ENCODE measurements at regions not wholly inside any gene's neighbourhood (a gene's known extent, or its start where the extent isn't known, plus 50 kb on each side); places are given as distances from the start of the nearest gene placed in this dataset.

- H3K27me3 Mint-ChIP-seq: no peaks in the 10 kb centered on the region
- ChIA-PET CTCF (no interaction called here), POLR2A (no interaction called here)
- no peaks in the 10 kb centered on the region for H3K9me3 Mint-ChIP-seq
- intact Hi-C loops (cut with micrococcal nuclease): no loop called here
- no peak overlapping the region for H3K4me3 Mint-ChIP-seq
- H3K36me3 Mint-ChIP-seq (ENCODE audit: low read depth): no peaks in the 10 kb centered on the region
- ATAC-seq (ENCODE audit: low read depth) (no peak), DNase-seq (no peak)
- no peak overlapping the region for H3K27ac Mint-ChIP-seq
- H3K4me1 Mint-ChIP-seq: no peaks in the 10 kb centered on the region
- TF ChIP-seq CTCF (IDR thresholded peaks at IDR 0.05): no peak
Measured at GRCh38 chr16:63283721-63284120, 1247.5 kb upstream of the CDH8 start.

GRCh38 chr16:63244631-63245030 lies 1208.4 kb upstream of the CDH8 start:
- DNase-seq: no peak
- Mint-ChIP-seq H3K9me3 (peaks cover 2% of the 10 kb centered on the region), H3K36me3 (ENCODE audit: low read depth) (no peaks in the 10 kb centered on the region), H3K27me3 (no peaks in the 10 kb centered on the region), H3K4me3 (no peak overlapping the region), H3K27ac (no peak overlapping the region), H3K4me1 (no peaks in the 10 kb centered on the region)
- intact Hi-C loops (cut with micrococcal nuclease): no loop called here
- no peak for ATAC-seq (ENCODE audit: low read depth)
- CTCF ChIA-PET: no interaction called here
- no peak for TF ChIP-seq CTCF (IDR thresholded peaks at IDR 0.05)
- POLR2A ChIA-PET: no interaction called here

GRCh38 chr16:63241497-63242028 lies 1205.3 kb upstream of the CDH8 start:
- DNase-seq (no peak), ATAC-seq (ENCODE audit: low read depth) (no peak)
- TF ChIP-seq CTCF (IDR thresholded peaks at IDR 0.05): no peak
- Mint-ChIP-seq H3K9me3 (peaks cover 8% of the 10 kb centered on the region), H3K4me3 (no peak overlapping the region), H3K4me1 (no peaks in the 10 kb centered on the region), H3K36me3 (ENCODE audit: low read depth) (no peaks in the 10 kb centered on the region), H3K27me3 (no peaks in the 10 kb centered on the region), H3K27ac (no peak overlapping the region)
- POLR2A ChIA-PET: no interaction called here
- CTCF ChIA-PET: no interaction called here
- intact Hi-C loops (cut with micrococcal nuclease): no loop called here

GRCh38 chr16:63239065-63239570 lies 1202.9 kb upstream of the CDH8 start:
- ATAC-seq (ENCODE audit: low read depth) (no peak), DNase-seq (no peak)
- intact Hi-C loops (cut with micrococcal nuclease): no loop called here
- peaks cover 14% of the 10 kb centered on the region for H3K9me3 Mint-ChIP-seq
- no peaks in the 10 kb centered on the region for H3K4me1 Mint-ChIP-seq
- H3K36me3 Mint-ChIP-seq (ENCODE audit: low read depth): no peaks in the 10 kb centered on the region
- ChIA-PET CTCF (no interaction called here), POLR2A (no interaction called here)
- H3K4me3 Mint-ChIP-seq: no peak overlapping the region
- no peaks in the 10 kb centered on the region for H3K27me3 Mint-ChIP-seq
- no peak for TF ChIP-seq CTCF (IDR thresholded peaks at IDR 0.05)
- no peak overlapping the region for H3K27ac Mint-ChIP-seq

- no peak for ATAC-seq (ENCODE audit: low read depth)
- Mint-ChIP-seq H3K4me3 (no peak overlapping the region), H3K27ac (no peak overlapping the region), H3K36me3 (ENCODE audit: low read depth) (no peaks in the 10 kb centered on the region), H3K27me3 (no peaks in the 10 kb centered on the region), H3K4me1 (no peaks in the 10 kb centered on the region), H3K9me3 (peaks cover 14% of the 10 kb centered on the region)
- TF ChIP-seq CTCF (IDR thresholded peaks at IDR 0.05): no peak
- intact Hi-C loops (cut with micrococcal nuclease): no loop called here
- CTCF ChIA-PET: no interaction called here
- POLR2A ChIA-PET: no interaction called here
- no peak for DNase-seq
Measured at GRCh38 chr16:63230421-63231040, 1194.3 kb upstream of the CDH8 start.

Data from activated B cell treated with CpG ODN at 0.5 μM for 24 hours (primary cell).